ENCODE measurements at regions not wholly inside any gene's neighbourhood (a gene's known extent, or its start where the extent isn't known, plus 50 kb on each side); places are given as distances from the start of the nearest gene placed in this dataset.

DNA sequence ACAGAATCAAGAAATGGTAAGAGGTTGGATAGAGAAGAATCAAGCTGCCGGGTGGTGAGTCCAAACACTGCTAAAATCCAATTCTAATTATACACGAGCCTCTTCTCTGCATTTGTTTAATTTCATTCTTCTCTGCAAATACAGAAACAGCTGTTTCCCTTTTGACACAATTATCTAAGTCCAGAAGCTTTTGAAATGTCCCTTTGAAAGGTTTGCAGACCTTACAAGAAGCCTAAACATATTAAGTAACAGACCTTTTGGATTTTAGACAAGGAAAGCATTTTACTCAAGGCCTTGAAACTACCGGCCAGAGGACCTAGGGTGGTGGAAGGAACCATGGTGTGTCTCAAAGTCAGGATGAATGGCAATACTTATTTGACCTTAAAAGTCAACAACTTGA, 403.8 kb upstream of the ADAMTS9 start:
- H3K9ac ChIP-seq (ENCODE audit: control insufficient read depth, insufficient read depth, low read length), result no peak overlapping the region
- DNase-seq (ENCODE audit: low read depth, low spot score), result no peak
- H2AFZ ChIP-seq (ENCODE audit: control insufficient read depth, low read depth, low read length), result no peak overlapping the region
- no peaks in the 10 kb centered on the region for H3K9me3 ChIP-seq (replicated peaks; ENCODE audit: control insufficient read depth, insufficient read depth, low read length)
- H3K79me2 ChIP-seq (ENCODE audit: control insufficient read depth, insufficient read depth, low read length), result no peaks in the 10 kb centered on the region
- in situ Hi-C loops (cut with MboI), result no loop called here
- FAIRE-seq, result no peak
- no peaks in the 10 kb centered on the region for H3K27me3 ChIP-seq (replicated peaks in 1 of 2; ENCODE audit: control insufficient read depth in 2 of 2, insufficient read depth in 2 of 2, low read length in 1 of 2)
- H3K4me1 ChIP-seq (ENCODE audit: control insufficient read depth, insufficient read depth, low read length), result no peaks in the 10 kb centered on the region
- no peak overlapping the region for H3K27ac ChIP-seq (ENCODE audit: control insufficient read depth, insufficient read depth)
- H3K4me3 ChIP-seq, result no peak overlapping the region
- ChIA-PET POLR2A (no interaction called here), SMC1A (ENCODE audit: uncharacterized antibody, unreplicated experiment) (interaction anchor here (0.6 kb wide), 1 partner anchor 45 kb away, joined by 3 read pairs; no protein-coding TSS in a partner anchor), CTCF (interaction anchor here (0.6 kb wide), 1 partner anchor 142 kb away, joined by 3 read pairs; no protein-coding TSS in a partner anchor), RAD21 (ENCODE audit: unreplicated experiment) (no interaction called here)
- TF ChIP-seq ZNF384 (IDR thresholded peaks at IDR 0.05; ENCODE audit: borderline replicate concordance, low read depth, low read length), result no peak
- TF ChIP-seq RFX5 (IDR thresholded peaks at IDR 0.05; ENCODE audit: low read depth, low read length), result no peak
- no peak for TF ChIP-seq MEF2B (IDR thresholded peaks at IDR 0.05; ENCODE audit: partially characterized antibody, poor library complexity, severe bottlenecking)
- no peak overlapping the region for H3K4me2 ChIP-seq (ENCODE audit: control insufficient read depth, insufficient read depth)
- WGBS (ENCODE audit: insufficient coverage, insufficient replicate concordance, low lambda C conversion rate, missing lambda C conversion rate), result 36% methylated on average over 3 of the region's 3 CpGs
- H3K36me3 ChIP-seq (ENCODE audit: control insufficient read depth in 2 of 2, insufficient read depth in 2 of 2, low read length in 1 of 2), result no peaks in the 10 kb centered on the region
- ATAC-seq, result no peak
- intact Hi-C loops (cut with micrococcal nuclease; ENCODE audit: unreplicated experiment), result no loop called here
- BruUV-seq (replicated peaks), result no TSS peak
- no peaks in the 10 kb centered on the region for H4K20me1 ChIP-seq (ENCODE audit: control insufficient read depth, insufficient read depth)

DNA sequence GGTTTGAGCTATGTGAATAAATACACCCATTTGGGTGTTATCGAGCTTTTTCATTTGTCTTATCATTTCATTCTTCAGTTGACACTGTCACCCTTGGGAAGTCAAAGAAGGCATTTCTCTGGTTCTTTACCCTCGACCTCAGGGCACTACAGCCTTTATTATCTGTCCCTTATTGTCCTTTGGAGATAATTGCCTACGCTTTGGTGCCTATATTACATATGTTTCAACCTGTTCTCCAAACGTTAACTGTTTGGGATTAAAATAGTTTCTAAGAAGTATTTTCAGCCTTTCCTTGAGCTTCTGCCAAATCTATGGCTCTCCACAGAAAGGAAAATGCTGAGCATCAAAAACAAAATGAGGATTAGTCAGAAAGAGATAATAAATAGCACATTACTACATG, 395.4 kb upstream of the ADAMTS9 start:
- Histone ChIP-seq H3K4me1 (ENCODE audit: control insufficient read depth, insufficient read depth, low read length) (no peaks in the 10 kb centered on the region), H3K4me3 (no peak overlapping the region), H3K36me3 (ENCODE audit: control insufficient read depth in 2 of 2, insufficient read depth in 2 of 2, low read length in 1 of 2) (no peaks in the 10 kb centered on the region), H3K27ac (ENCODE audit: control insufficient read depth, insufficient read depth) (no peak overlapping the region), H3K79me2 (ENCODE audit: control insufficient read depth, insufficient read depth, low read length) (no peaks in the 10 kb centered on the region), H3K9ac (ENCODE audit: control insufficient read depth, insufficient read depth, low read length) (no peak overlapping the region), H4K20me1 (ENCODE audit: control insufficient read depth, insufficient read depth) (no peaks in the 10 kb centered on the region), H3K9me3 (replicated peaks; ENCODE audit: control insufficient read depth, insufficient read depth, low read length) (no peaks in the 10 kb centered on the region), H2AFZ (ENCODE audit: control insufficient read depth, low read depth, low read length) (no peak overlapping the region), H3K27me3 (replicated peaks in 1 of 2; ENCODE audit: control insufficient read depth in 2 of 2, insufficient read depth in 2 of 2, low read length in 1 of 2) (no peaks in the 10 kb centered on the region), H3K4me2 (ENCODE audit: control insufficient read depth, insufficient read depth) (no peak overlapping the region)
- ATAC-seq (no peak), FAIRE-seq (no peak), DNase-seq (ENCODE audit: low read depth, low spot score) (no peak)
- SMC1A ChIA-PET (ENCODE audit: uncharacterized antibody, unreplicated experiment), result no interaction called here
- intact Hi-C loops (cut with micrococcal nuclease; ENCODE audit: unreplicated experiment), result no loop called here
- no peak for TF ChIP-seq GATAD2B (conservative IDR thresholded peaks at IDR 0.05; ENCODE audit: low read depth)
- no peak for TF ChIP-seq POLR2A (IDR thresholded peaks at IDR 0.05; ENCODE audit: low read depth, low read length)
- in situ Hi-C loops (cut with MboI), result no loop called here
- CTCF ChIA-PET, result interaction anchor here (1.5 kb wide), 1 partner anchor 13 kb away, joined by 3 read pairs; no protein-coding TSS in a partner anchor
- 2% methylated on average over 4 of the region's 4 CpGs for WGBS (ENCODE audit: insufficient coverage, insufficient replicate concordance, low lambda C conversion rate, missing lambda C conversion rate)
- POLR2A ChIA-PET, result interaction anchor here (0.6 kb wide), 1 partner anchor 512 kb away, joined by 4 read pairs; no protein-coding TSS in a partner anchor
- BruUV-seq (replicated peaks), result no TSS peak
- RAD21 ChIA-PET (ENCODE audit: unreplicated experiment), result no interaction called here

Data from GM12878 (cell line).